Retinal pigment epithelial cell (primary cell): ENCODE measurements at regions not wholly inside any gene's neighbourhood (a gene's known extent, or its start where the extent isn't known, plus 50 kb on each side); places are given as distances from the start of the nearest gene placed in this dataset.

Experiments
- DNase-seq: peaks from one replicate; pipeline ENCODE4 v3.0.0-alpha.2; 2010; ENCODE audit warnings: low read depth
- H3K4me3 ChIP-seq: 2 replicates; pipeline ENCODE4 v1.5.1; 2011; ENCODE audit warnings: mild to moderate bottlenecking, low read length, control low read depth, moderate library complexity
- TF ChIP-seq, protein P1 (sequence below): conservative IDR thresholded peaks from 2 replicates; pipeline ENCODE4 v1.5.1; 2011; ENCODE audit warnings: low read depth, low read length, control low read depth, inconsistent platforms

GRCh38 chr17:55585629-55586028 is 74.4 kb upstream of the SMIM36 start:
- H3K4me3 ChIP-seq, result no peak overlapping the region
- TF ChIP-seq, protein P1, sequence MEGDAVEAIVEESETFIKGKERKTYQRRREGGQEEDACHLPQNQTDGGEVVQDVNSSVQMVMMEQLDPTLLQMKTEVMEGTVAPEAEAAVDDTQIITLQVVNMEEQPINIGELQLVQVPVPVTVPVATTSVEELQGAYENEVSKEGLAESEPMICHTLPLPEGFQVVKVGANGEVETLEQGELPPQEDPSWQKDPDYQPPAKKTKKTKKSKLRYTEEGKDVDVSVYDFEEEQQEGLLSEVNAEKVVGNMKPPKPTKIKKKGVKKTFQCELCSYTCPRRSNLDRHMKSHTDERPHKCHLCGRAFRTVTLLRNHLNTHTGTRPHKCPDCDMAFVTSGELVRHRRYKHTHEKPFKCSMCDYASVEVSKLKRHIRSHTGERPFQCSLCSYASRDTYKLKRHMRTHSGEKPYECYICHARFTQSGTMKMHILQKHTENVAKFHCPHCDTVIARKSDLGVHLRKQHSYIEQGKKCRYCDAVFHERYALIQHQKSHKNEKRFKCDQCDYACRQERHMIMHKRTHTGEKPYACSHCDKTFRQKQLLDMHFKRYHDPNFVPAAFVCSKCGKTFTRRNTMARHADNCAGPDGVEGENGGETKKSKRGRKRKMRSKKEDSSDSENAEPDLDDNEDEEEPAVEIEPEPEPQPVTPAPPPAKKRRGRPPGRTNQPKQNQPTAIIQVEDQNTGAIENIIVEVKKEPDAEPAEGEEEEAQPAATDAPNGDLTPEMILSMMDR, result no peak
- DNase-seq, result no peak

DNA sequence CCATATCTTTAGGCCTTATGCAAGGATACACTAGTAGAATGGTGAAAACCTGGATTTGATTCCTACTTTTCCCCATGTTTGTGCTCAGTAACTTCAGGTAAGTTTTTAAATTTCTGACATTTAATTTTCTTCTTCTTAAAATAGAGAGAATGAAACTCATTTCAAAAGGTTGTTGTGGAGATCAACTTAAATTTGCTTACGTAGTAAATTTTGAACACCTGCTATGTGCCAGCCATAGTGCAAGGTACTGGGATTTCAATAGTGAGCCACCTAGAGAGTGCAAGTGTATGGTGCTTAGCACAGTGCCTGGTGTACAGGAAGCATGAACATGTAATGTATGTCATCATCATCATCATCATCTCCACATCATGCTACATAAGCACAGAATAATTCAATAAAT is 73.6 kb upstream of the SMIM36 start:
- TF ChIP-seq, protein P1, result no peak
- DNase-seq, result no peak
- no peak overlapping the region for H3K4me3 ChIP-seq

DNA sequence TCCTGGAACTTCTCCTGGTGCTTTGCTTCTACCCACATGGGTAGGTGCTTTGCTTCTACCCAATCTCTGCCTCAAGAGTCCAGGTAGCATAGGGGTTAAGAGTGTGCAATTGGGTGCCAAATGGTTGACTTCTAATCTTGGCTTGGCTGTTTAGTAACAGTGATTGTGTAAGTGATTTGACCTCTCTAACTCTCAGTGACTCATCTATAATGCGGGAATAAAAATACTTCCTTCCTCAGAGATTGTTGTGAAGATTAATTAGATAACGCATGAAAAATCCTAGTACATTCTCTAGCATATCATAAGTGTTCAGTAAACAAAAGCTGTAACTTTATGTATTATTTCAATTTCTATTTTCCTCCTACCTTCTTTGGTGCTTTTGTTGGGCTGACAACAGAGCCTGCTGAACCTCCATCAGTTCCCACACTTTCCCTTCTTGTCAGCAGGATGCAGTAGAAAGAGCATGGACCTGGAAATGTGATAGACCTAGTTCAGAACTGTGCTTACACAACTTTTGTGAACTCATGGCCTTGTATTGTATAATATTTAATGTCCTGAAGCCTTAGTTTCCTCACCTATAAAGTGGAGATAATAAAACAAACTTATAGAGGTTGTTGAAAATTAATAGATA is 72.9 kb upstream of the SMIM36 start:
- TF ChIP-seq, protein P1, result no peak
- peak; percentile 30 for DNase-seq
- H3K4me3 ChIP-seq, result no peak overlapping the region

GRCh38 chr17:55582897-55583296 is 71.6 kb upstream of the SMIM36 start:
- TF ChIP-seq, protein P1, result no peak
- no peak overlapping the region for H3K4me3 ChIP-seq
- DNase-seq, result no peak

- no peak overlapping the region for H3K4me3 ChIP-seq
- no peak for DNase-seq
- TF ChIP-seq, protein P1, result no peak
Observed at GRCh38 chr17:55580596-55581133, 69.4 kb upstream of the SMIM36 start.

DNA sequence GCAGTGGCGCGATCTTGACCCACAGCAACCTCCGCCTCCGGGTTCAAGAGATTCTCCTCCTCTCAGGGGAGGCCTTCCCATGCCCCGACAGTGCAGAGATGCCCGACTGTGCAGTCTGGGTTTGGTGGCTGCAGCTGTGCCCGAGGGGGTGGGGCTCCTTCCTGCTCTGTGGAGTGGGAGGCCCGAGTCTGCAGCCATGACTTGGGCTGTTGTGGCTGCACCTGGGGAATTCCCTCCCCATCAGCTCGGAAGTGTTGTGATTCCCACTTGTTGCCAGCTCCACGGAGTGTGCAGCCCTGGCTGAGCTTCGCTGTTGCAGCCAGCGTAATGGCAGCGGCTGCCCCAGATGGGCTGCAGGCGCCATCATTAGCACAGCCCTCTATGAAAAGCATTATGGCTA is 66.4 kb upstream of the SMIM36 start:
- DNase-seq, result no peak
- no peak overlapping the region for H3K4me3 ChIP-seq
- TF ChIP-seq, protein P1, result no peak

DNA sequence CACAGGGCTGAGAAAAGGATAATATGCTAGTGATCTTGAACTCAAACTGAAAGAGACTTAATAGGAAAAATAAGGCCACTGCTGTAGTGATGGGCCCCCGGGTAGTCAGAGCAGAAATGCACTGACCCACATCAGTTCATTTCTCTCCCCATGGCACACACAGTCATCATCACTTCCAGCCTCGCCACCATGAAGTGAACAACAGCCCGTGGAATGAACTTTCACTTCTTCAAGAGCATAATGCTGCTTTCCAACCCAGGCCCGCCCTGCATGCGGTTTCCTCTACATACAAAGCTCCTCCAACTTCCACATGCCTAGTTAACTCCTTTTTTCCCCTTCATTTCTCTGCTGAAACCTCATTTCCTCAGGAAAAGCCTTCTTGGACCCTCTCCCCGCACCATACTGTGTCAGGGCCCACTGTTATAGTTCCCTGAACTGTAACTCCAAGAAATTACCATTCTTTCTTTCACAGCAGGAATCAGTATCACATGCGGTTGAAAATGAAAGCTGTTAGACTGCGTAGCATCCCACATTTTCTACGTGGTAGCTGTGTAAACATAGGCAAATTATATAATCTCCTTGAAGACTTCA is 65.8 kb upstream of the SMIM36 start:
- TF ChIP-seq, protein P1, result no peak
- DNase-seq, result no peak
- no peak overlapping the region for H3K4me3 ChIP-seq
